ENCODE measurements at regions not wholly inside any gene's neighbourhood (a gene's known extent, or its start where the extent isn't known, plus 50 kb on each side); places are given as distances from the start of the nearest gene placed in this dataset.

- no peaks in the 10 kb centered on the region for H3K36me3 ChIP-seq
- H3K4me1 ChIP-seq = peaks cover 0 to 18% of the 10 kb centered on the region in 2 donors
- H3K9me3 ChIP-seq = peaks cover 0 to 3% of the 10 kb centered on the region in 2 donors
- no peak overlapping the region for H3K4me3 ChIP-seq
- TF ChIP-seq, protein P1, sequence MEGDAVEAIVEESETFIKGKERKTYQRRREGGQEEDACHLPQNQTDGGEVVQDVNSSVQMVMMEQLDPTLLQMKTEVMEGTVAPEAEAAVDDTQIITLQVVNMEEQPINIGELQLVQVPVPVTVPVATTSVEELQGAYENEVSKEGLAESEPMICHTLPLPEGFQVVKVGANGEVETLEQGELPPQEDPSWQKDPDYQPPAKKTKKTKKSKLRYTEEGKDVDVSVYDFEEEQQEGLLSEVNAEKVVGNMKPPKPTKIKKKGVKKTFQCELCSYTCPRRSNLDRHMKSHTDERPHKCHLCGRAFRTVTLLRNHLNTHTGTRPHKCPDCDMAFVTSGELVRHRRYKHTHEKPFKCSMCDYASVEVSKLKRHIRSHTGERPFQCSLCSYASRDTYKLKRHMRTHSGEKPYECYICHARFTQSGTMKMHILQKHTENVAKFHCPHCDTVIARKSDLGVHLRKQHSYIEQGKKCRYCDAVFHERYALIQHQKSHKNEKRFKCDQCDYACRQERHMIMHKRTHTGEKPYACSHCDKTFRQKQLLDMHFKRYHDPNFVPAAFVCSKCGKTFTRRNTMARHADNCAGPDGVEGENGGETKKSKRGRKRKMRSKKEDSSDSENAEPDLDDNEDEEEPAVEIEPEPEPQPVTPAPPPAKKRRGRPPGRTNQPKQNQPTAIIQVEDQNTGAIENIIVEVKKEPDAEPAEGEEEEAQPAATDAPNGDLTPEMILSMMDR (IDR thresholded peaks at IDR 0.05) = no peak
- no peak for DNase-seq (ENCODE audit: low spot score)
- no peaks in the 10 kb centered on the region for H3K27me3 ChIP-seq
- no peak overlapping the region for H3K27ac ChIP-seq
Measured at GRCh38 chr5:173693670-173694069, 77.2 kb upstream of the BOD1 start.

- peaks cover 0 to 3% of the 10 kb centered on the region in 2 donors for H3K9me3 ChIP-seq
- H3K36me3 ChIP-seq = no peaks in the 10 kb centered on the region
- no peak for DNase-seq (ENCODE audit: low spot score)
- TF ChIP-seq, protein P1 (IDR thresholded peaks at IDR 0.05) = no peak
- no peaks in the 10 kb centered on the region for H3K4me1 ChIP-seq
- H3K27me3 ChIP-seq = no peaks in the 10 kb centered on the region
- H3K27ac ChIP-seq = no peak overlapping the region
- no peak overlapping the region for H3K4me3 ChIP-seq
Measured at GRCh38 chr5:173696216-173696615, 79.8 kb upstream of the BOD1 start.

DNA sequence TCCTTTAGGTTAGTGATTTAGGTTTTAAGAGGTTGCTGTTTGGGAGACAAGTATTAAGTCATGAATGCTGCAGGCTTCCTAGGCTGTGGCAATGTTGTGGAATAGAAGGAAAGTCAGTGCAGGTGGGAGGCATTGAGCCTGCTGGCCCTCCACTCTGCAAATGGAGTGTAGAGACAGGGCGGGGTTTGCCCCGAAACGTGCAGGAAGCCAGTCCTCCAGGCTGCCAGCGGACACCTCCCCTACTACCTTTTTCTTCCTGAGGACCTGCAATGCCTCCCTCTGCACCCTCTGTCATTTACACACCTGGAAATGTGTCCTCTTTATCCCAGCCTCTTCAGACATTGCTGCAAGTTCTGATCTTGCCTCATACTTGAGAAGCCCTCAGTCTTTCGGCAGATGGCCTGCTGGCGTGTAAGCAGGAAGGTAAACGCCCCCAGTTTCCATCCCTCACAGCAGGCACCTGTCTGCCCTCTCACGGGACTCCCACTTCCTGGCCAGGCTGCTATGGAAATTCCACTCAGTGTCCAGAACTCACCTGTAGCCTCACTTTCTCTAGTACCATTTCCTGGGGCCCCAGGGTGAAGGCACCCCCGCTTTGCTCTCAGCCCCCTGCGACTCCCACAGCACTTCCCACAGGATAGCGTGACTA is 81.6 kb upstream of the BOD1 start:
- H3K4me1 ChIP-seq = no peaks in the 10 kb centered on the region
- no peaks in the 10 kb centered on the region for H3K36me3 ChIP-seq
- no peak for DNase-seq (ENCODE audit: low spot score)
- peaks cover 0 to 3% of the 10 kb centered on the region in 2 donors for H3K9me3 ChIP-seq
- H3K27me3 ChIP-seq = no peaks in the 10 kb centered on the region
- H3K4me3 ChIP-seq = no peak overlapping the region
- TF ChIP-seq, protein P1 (IDR thresholded peaks at IDR 0.05) = no peak
- no peak overlapping the region for H3K27ac ChIP-seq

- Histone ChIP-seq H3K4me3 (no peak overlapping the region), H3K4me1 (no peaks in the 10 kb centered on the region), H3K27ac (no peak overlapping the region), H3K27me3 (no peaks in the 10 kb centered on the region), H3K9me3 (no peaks in the 10 kb centered on the region), H3K36me3 (no peaks in the 10 kb centered on the region)
- DNase-seq (ENCODE audit: low spot score) = no peak
- TF ChIP-seq, protein P1 (IDR thresholded peaks at IDR 0.05) = no peak
Measured at GRCh38 chr5:173699966-173700365, 83.5 kb upstream of the BOD1 start.

GRCh38 chr5:173703466-173703865 is 87.0 kb upstream of the BOD1 start:
- Histone ChIP-seq H3K27me3 (no peaks in the 10 kb centered on the region), H3K27ac (no peak overlapping the region), H3K4me3 (no peak overlapping the region), H3K36me3 (no peaks in the 10 kb centered on the region), H3K4me1 (peaks cover 0 to 21% of the 10 kb centered on the region in 2 donors), H3K9me3 (no peaks in the 10 kb centered on the region)
- DNase-seq (ENCODE audit: low spot score) = no peak
- TF ChIP-seq, protein P1 (IDR thresholded peaks at IDR 0.05) = no peak

All from right atrium auricular region (tissue), 2 donors.